ENCODE measurements at regions not wholly inside any gene's neighbourhood (a gene's known extent, or its start where the extent isn't known, plus 50 kb on each side); places are given as distances from the start of the nearest gene placed in this dataset.

DNA sequence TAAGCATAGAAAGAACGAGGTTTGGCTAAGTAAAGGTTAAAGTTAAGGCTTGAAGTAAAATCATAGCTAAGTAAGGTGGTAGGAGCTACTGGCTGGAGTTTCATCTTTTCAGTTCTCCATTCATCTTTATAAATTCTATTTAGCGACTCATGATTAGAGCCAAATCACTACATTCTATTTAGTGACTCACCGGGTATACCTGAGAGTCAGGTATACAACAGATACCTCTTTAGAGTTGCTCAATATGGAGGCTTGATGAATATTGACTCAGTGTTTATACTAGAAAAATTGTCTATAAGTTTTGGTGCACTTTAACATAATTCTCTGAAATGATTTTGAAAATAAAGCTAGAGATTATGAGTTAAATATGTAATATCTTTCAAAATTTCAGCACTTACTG is 328.8 kb upstream of the GRM7 start:
- DNase-seq = no peak

DNA sequence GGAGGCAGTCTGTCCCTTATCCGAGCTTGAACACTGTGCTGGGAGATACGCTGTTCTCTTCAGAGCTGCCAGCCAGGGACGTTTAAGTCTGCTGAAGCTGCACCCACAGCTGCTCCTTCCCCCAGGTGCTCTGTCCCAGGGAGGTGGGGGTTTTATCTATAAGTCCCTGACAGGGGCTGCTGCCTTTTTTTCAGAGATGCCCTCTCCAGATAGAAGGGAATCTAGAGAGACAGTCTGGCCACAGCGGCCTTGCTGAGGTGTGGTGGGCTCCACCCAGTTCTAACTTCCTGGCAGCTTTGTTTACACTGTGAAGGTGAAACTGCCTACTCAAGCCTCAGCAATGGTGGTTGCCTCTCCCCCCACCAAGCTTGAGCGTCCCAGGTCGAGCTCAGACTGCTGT is 319.9 kb upstream of the GRM7 start:
- DNase-seq = no peak

DNA sequence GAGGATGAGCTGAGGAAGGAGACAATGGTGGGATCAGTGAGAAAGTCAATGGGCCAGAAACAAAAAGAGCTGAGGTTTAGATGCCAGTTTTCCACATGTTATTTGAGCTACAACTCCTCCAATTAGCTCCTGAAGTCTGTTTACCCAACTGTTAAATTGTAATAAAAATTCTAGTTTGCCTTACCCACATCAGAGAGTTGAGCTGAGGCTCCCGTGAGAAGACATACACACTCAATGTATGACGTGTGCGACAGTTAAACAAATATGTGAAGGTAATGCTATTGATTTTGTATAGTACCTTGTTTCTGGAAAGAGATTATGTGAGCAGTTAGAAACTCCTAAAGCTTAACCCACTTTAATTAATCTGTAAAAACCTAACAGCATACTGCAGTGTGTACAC is 318.1 kb upstream of the GRM7 start:
- no peak for DNase-seq

DNA sequence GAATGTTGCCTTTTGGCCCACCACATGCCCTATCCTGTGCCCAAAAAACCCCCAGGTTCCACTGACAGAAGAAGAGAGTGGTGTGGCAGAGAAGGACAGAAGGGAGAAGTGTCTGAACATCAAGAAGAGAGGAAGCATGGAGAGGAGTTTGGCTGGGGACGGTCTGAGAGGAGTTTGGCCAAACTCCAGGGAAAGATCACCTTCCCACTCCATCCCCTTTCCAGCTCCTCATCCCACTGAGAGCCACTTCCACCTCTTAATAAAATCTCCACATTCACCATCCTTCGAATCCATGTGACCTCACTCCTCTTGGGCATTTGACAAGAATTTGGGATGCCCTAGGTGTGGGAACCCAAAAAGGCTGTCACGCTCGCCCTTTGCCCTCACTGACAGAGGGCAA is 311.6 kb upstream of the GRM7 start:
- DNase-seq = no peak

DNA sequence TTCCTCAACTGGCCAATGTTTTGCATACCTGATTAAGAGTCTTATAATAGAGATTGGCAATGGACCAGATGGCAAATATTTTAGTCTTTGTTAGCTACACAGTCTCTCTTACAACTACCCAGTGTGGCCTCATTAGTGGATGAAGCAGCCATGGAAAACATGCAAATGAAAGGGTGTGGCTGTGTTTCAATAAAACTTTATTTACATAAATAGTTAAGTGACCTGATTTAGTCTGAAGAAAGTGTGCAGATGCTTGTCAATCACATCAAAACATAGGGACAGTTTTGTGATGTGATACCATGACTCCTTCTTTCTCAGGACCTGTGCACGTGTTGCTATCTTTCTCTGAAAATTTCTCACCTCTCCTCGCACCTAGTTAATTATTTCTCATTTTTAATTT is 309.8 kb upstream of the GRM7 start:
- DNase-seq = no peak

DNA sequence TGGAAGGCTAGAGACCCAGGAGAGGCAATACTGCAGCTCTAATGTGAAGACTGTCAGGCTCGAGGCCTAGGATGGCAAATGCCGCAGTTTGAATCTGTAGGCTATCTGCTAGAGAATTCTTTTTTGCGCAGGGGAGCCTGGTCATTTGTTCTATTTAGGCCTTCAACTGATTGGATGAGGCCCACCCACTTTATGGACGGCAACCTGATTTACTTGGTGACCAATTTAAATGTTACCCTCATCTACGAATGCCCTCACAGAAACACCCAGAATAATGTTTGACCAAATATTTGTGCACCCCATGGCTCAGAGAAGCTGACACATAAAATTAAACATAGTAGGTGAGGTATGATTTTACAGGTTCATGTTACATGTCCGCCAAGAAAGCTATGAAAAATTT is 300.7 kb upstream of the GRM7 start:
- DNase-seq = no peak

DNA sequence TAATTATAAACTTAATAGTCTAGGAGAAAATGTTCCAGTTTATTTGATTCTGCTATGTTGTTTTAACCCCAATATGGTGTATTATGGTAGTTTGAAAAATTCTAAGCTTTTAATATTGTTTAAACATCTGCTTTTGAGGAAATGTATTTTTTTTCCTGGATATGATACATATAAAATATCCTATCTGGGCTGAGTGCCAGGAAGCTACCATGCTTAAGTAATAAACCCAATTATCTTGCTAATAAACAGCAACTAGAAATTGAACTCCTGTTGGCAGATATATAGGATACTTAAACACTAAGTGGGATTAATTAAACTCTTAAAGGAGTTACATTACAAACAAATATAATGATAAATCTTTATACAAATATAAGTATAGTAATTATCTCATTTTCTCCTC is 293.7 kb upstream of the GRM7 start:
- DNase-seq = peak; percentile 3

DNA sequence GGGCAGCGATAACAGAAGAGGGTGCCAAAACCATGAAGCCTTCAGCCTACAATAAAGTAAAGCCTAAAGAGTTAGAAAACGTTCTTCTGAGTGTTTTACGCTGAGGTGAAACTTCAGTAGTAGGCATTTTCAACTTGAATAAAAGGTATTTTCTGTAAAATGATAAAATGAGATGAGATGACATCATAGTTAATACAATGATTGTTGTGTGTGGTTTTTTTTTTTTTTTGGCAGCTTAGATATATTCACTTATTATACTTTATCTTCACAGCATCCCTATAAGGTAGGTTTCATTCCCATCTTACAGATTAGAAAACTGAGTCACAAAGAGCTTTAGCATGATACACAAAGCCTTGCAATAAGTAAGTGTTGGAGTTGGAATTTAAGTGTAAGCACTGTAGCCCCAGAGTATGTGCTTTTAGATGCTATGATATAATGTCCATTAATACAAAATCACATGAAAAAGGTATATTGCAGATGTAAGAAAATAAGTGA is 291.9 kb upstream of the GRM7 start:
- DNase-seq = no peak

DNA sequence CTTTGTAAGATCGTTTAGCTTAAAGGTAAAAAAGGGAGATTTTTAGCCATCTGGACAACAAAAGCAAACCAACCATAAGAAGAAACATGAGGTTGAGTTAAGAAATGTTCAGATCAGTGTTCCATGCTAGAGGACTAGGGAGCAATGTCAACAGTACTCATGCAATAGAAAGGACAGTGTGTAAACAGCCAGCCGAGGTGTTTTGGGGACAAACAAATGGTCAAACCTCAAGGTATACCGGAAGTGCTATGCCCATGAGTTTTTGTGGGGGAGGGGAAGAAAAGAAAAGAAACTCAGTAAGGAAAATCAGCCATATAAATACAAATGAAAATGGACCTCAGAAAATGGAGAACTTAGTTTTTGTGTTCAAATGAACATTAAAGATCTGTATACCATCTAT is 289.5 kb upstream of the GRM7 start:
- DNase-seq = no peak

DNA sequence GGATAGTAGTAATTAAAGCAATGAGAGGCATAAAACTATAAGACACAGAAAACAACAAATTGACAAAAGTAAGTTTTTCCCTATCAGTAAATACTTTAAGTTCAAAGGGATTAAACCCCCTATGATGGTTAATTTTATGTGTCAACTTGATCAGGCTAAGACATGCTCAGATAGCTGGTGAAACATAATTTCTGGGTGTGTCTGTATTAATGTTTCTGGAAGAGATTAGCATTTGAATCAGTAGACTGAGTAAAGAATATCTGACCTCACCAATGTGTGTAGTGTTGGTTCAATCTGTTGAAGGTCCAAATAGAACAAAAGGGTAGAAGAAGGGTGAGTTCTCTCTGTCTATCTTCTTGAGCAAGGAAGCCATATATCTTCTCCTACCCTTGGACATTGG is 283.3 kb upstream of the GRM7 start:
- DNase-seq = no peak

DNA sequence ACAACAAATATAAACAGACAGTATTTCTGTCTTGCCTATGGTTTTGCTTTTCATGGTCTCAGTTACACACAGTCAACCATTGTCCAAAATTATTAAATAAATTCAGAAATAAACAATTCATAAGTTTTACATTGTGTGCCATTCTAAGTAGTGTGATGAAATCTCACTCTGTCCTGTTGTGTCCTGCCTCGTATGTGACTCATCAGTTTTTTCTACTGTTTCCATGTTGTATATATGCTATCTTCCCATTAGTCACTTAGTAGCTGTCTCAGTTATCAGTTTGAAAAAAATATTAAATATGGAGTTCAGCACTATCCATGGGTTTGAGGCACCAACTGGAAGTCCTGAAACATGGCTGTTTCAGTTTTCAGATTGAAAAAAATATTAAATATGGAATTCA is 282.4 kb upstream of the GRM7 start:
- DNase-seq = no peak

DNA sequence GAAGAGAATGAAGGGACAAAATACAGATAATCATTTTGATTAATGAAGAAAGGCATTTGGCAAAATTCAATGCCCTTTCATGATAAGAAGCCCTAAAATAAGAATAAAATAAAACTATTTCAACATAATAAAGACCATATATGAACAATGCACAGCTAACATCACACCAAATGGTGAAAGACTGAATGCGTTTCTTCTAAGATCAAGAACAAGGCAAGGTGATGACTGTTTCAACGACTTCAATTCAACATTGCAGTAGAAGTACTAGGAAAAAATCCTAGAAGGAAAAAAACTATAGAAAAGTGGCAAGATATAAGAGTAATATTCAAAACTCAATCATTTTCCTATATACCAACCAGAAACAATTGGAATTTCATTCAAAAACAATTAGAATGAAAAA is 280.1 kb upstream of the GRM7 start:
- DNase-seq = no peak

DNA sequence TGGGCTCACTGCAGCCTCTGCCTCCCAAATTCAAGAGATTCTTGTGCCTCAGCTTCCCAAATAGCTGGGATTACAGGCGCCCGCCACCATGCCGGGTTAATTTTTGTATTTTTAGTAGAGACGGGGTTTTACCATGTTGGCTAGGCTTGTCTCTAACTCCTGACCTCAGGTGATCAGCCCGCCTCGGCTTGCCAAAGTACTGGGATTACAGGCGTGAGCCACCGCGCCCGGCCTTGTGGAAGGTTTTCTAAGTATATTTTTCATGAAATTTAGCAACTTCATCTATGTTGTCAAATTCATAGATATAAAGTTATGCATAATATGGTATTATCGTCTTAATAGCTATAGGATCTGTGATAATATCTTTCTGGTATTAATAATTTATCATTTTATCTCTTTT is 275.6 kb upstream of the GRM7 start:
- DNase-seq = no peak

DNA sequence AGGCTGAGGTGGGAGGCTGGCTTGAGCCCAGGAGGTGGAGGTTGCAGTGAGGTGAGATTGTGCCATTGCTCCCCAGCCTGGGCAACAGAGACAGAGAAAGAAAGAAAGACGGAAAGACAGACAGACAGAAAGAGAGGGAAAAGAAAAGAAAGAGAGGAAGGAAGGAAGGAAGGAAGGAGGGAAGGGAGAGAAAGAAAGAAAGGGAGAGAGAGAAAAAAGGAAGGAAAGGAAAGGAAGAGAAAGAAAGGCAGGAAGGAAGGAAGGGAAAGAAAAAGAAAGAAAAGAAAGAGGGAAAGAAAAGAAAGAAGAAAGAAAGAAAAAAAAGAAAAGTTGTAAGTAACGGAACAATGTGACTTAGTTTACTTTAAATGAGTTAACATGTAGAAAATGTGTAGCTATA is 260.7 kb upstream of the GRM7 start:
- DNase-seq = no peak

DNA sequence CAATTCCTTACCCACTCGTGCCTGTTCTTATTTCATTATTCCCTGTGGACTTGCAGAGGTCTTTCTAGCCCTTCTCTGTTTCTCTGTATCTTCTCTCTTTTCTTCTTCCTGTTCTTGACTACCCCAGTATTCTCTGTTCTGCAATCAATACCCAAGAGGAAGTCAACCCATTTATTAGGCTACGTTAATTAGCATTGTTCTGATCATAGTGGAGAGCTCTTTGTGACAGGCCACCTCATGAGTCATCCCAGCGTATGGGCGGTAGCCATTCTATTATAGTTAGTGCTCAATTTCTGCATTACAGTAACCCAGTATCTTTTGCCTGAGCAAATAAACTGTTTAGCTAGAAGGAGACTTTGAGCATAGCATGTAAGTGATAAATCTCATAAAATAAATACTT is 259.5 kb upstream of the GRM7 start:
- no peak for DNase-seq

DNA sequence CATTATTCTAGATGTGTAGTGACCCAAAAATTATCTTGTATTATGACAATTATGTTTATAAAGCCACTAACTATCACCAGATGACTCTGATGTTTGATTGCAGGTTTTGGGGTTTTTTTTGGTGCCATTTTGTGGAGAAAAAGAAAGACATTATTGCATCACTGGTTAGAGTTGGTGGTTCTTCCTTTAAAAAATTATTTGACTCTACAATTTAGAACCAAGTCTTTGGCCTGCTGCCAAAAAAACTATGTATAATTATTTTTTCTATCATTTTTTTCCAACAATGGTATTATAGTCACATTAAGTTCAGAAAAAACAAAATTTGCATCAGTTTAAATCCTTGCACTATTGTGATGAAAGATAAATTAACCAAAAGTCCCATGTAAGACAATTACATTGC is 258.6 kb upstream of the GRM7 start:
- no peak for DNase-seq

DNA sequence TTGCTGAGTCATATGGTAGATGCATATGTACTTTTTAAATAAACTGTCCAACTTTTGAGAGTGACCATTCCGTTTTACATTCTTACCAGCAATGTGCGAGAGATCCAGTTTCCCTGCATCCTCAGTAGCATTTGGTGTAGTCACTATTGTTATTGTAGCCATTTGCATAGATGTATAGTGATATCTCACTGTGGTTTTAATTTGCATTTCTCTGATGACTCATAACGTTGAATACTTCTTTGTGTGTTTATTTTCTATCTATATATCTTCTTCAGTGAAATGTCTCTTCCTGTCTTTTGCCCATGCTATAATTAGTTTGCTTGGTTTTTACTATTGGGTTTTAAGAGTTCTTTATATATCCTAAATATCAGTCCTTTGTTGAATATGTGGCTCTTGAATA is 255.7 kb upstream of the GRM7 start:
- DNase-seq = no peak

DNA sequence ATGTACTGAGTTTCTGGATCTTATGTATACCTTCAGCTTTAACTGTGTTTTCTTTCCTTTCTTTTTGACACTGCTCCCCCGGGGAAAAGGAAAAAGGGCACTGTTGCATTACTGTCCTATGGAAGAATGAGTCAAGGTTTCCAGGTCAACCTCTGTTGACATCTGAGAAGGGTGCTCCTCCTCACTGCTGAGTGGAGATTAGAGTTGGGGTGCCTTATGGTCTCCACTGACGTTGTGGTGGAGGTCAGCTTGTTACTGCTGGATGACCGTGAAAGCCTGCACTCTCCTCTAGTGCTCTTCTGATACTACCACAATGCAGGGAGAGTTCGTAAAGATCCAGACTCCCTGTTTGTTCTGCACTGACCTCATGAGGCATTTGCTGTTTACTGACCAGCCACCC is 252.1 kb upstream of the GRM7 start:
- no peak for DNase-seq

DNA sequence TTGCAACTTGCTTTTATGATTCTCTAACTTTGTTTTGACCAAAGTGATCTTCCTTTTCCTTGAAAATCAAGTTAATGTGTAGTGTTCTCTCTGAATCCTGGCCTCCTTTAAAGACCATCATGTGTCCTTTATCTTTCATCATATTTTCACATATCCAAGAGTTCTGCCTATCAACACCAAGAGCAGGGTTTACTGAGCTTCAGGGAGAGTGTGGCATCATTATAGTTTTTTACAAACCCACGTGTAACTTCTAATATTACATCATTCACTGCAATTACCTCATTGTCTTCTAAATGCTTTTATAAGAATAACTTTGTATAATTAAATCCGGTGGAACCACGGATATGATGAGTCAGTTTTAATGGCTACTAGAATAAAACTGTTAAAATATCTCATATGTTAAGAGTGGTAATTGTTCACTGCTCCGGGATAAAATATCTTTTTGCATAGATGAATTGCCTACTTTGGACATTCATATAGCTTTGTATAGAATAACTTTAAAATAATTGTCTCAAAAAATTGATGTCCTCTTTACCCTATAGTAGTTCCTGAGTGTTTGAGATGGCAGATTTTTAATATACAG is 248.8 kb upstream of the GRM7 start:
- no peak for DNase-seq

DNA sequence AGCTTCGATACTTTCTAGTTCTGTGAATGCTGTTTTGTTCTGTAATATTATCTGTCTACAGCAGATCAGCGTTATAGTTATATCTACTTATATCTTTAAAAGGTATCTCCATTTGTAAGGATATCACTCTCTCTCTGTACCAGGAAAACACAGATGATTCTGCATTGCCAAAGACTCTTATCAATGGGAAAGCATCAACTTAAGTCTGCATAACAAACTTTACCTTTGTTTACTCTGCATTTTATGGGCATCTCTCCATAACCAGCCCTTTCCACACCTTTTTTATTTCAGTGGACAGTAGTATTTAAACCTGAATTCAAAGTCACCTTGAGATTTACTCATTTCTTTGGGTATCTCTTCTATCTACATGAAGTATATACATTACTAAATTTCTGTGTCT is 238.7 kb upstream of the GRM7 start:
- no peak for DNase-seq

DNA sequence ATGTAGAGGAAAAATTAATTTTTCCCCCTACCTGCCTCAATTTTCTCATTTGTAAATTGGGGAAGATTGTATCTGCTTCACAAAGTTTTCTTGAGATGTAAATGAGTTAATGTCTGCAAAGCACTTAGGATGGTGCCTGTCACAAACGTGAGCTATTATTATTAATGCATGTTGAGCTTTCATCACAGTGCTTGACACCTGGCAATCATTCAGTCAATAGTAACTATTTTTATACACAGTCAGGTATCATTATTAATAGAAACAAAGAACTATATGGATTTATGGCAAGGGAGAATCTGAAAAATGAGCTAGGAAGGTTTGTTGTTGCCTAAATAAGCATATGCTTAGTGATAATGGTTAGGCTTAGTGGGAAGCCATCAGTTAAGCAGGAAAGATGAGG is 238.2 kb upstream of the GRM7 start:
- DNase-seq = no peak

DNA sequence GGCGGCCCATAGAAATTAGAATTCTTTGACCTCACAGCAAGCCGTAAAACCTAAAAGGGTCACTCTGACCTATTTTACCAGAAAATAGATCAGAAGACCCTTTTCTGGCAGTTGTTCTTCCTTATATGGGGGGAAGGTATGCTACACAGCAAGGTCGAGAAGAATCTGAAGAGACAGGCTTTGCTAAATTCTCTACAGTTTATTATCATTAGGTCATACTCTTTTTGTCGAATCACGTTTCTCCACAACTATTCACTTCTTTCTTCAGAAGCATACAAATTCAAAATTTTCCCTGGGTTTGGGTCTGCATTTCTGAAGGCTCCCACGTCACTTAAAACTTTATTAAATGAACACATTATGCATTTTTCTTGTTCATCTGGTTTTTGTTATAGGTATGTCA is 229.5 kb upstream of the GRM7 start:
- DNase-seq = no peak

DNA sequence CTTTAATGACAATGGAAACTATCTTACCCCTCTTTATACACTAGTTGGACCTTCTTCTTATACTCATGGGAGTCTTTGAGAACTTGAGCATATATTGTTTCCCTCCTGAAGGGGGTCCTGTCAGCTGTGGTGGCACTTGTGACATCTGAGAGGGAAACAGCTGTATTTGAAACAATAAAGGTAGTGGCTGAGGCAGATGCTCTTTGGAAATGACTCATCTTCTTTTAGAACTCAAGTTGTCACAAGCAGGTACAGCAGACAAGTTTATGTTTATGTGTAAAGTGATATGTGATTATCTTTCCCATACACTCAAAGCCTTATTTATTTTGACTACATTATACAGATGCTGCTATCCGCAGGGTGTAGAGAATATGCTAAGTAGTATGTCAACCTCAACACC is 220.0 kb upstream of the GRM7 start:
- no peak for DNase-seq

DNA sequence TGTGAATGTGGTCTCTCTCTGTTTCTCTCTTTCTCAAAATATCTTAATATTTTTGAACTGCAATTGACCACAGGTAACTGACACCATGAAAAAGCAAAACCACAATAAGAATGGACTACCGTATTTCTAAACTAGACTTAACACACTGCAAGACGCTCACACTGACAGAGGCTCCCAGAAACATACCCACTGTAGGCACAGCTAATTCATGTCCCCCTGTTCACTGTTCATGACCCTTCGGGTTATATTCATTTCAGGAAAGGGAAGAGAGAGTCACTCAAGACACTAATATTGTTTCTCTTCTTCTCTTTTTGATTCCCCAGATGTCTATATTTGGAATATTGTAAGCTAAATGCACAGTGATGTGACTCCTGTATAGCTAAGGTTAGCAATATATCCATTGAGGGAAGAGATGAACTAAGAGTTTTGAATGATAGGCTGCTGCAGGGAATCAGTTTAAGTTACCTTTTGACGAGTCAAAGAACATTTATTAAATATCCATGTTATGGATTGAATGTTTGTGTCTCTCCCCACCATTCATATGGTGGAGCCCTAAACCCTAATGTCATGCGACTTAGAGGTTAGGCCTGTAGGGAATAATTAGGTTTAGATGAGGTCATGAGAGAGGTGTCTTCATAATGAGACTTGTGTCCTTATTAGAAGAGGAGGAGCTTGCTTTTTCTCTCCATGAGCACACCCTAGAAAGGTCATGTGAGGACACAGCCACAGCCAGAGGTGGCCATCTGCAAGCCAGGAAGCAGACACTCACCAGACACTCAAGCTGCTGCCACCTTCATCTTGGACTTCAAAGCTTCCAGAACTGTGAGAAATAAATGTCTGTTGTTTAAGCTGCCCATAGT is 216.6 kb upstream of the GRM7 start:
- no peak for DNase-seq

DNA sequence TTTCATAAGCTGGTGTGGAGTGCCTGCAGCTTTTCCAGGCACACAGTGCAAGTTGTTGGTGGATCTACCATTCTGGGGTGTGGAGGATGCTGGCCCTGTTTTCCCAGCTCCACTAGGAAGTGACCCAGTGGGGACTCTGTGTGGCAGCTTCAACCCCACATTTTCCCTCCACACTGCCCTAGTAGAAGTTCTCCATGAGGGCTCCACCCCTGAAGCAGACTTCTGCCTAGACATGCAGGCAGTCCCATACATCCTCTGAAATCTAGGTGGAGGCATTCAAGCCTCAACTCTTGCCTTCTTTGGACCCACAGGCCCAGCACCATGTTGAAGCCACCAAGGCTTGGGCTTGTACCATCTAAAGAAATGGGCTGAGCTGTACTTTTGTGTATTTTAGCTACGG is 206.2 kb upstream of the GRM7 start:
- no peak for DNase-seq

All from COR-L47 (cell line).